Hepatocyte (in vitro differentiated cells): ENCODE measurements at regions not wholly inside any gene's neighbourhood (a gene's known extent, or its start where the extent isn't known, plus 50 kb on each side); places are given as distances from the start of the nearest gene placed in this dataset.

Source experiments
- DNase-seq: peaks from one replicate; pipeline ENCODE4 v3.0.0-alpha.2; 2016; ENCODE audit warnings: low spot score
- H2AFZ ChIP-seq: fragments of 200-600 bp; sonication (generic); 2 replicates; pipeline ENCODE4 v1.6.0; 2016; ENCODE audit warnings: antibody characterized with exemption, mild to moderate bottlenecking
- H3K27ac ChIP-seq: fragments of 200-600 bp; sonication (generic); 2 replicates; pipeline ENCODE4 v1.5.1; 2016; ENCODE audit warnings: mild to moderate bottlenecking
- H3K27me3 ChIP-seq: fragments of 200-600 bp; sonication (generic); 2 replicates; pipeline ENCODE4 v1.6.1; 2016
- H3K36me3 ChIP-seq: fragments of 200-600 bp; sonication (generic); replicated peaks from 2 replicates; pipeline ENCODE4 v1.5.1; 2016; ENCODE audit warnings: low read depth; ENCODE audit not compliant: insufficient read depth
- H3K4me1 ChIP-seq: fragments of 200-600 bp; sonication (generic); 2 replicates; pipeline ENCODE4 v1.5.1; 2016; ENCODE audit warnings: mild to moderate bottlenecking, moderate library complexity; ENCODE audit not compliant: insufficient read depth
- H3K4me2 ChIP-seq: fragments of 200-600 bp; sonication (generic); 2 replicates; pipeline ENCODE4 v1.6.0; 2016
- H3K4me3 ChIP-seq: fragments of 200-600 bp; sonication (generic); 2 replicates; pipeline ENCODE4 v1.5.1; 2016; ENCODE audit warnings: mild to moderate bottlenecking
- H3K79me2 ChIP-seq: fragments of 200-600 bp; sonication (generic); 2 replicates; pipeline ENCODE4 v1.6.0; 2017; ENCODE audit warnings: mild to moderate bottlenecking
- H3K9me2 ChIP-seq: fragments of 200-600 bp; sonication (generic); replicated peaks from 2 replicates; pipeline ENCODE4 v1.6.0; 2017; ENCODE audit warnings: mild to moderate bottlenecking; ENCODE audit not compliant: insufficient read depth
- H3K9me3 ChIP-seq: fragments of 200-600 bp; sonication (generic); 2 replicates; pipeline ENCODE4 v1.5.1; 2016; ENCODE audit warnings: low read depth, mild to moderate bottlenecking
- H4K20me1 ChIP-seq: fragments of 200-600 bp; sonication (generic); 2 replicates; pipeline ENCODE4 v1.6.0; 2016; ENCODE audit warnings: mild to moderate bottlenecking; ENCODE audit not compliant: insufficient read depth, poor library complexity, severe bottlenecking
- EZH2 ChIP-seq: fragments of 200-600 bp; sonication (generic); IDR thresholded peaks from 2 replicates; pipeline ENCODE4 v1.6.1; 2016; ENCODE audit warnings: antibody characterized with exemption, mild to moderate bottlenecking, borderline replicate concordance
- EZH2phosphoT487 ChIP-seq: fragments of 200-600 bp; sonication (generic); IDR thresholded peaks from one replicate; pipeline ENCODE4 v1.6.1; 2018; ENCODE audit warnings: antibody characterized with exemption, mild to moderate bottlenecking, low read depth, moderate library complexity; ENCODE audit not compliant: unreplicated experiment, severe bottlenecking
- WGBS: methylation state at CpG from one replicate; pipeline ENCODE4 v1.1.6; 2016; ENCODE audit warnings: low lambda C conversion rate; ENCODE audit errors: missing lambda C conversion rate; 5-methylcytosine and 5-hydroxymethylcytosine counted together
- TF ChIP-seq, protein P1 (sequence below): fragments of 200-600 bp; sonication (generic); IDR thresholded peaks from 2 replicates; pipeline ENCODE4 v1.5.1; 2016; ENCODE audit warnings: antibody characterized with exemption, mild to moderate bottlenecking; ENCODE audit not compliant: poor library complexity

DNA sequence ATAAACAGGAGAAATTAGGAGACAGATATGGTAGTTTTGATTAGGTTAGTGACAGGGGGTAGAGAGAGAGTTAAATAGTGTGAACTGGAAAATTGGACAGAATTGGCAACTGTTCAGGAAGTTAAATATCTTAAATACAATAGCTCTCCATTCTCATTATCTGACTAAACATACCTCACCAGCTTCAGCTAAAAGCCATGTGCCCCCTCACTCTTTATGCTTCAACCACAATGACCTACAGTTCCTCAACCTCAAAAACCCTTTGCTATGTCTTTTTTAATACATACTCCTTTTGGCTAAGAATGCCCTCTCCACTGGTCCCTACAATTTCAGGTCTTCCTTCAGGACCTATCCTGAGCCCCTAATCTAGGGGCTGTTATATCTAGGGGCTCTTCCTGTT, 740.2 kb upstream of the ZEB2 start:
- no peak overlapping the region for H2AFZ ChIP-seq
- H3K27me3 ChIP-seq: no peaks in the 10 kb centered on the region
- no peak overlapping the region for H3K27ac ChIP-seq
- H3K9me3 ChIP-seq: no peaks in the 10 kb centered on the region
- no peaks in the 10 kb centered on the region for H3K4me1 ChIP-seq
- no peaks in the 10 kb centered on the region for H3K9me2 ChIP-seq
- H3K36me3 ChIP-seq: no peaks in the 10 kb centered on the region
- no peak overlapping the region for H3K4me2 ChIP-seq
- no peaks in the 10 kb centered on the region for H4K20me1 ChIP-seq
- H3K79me2 ChIP-seq: no peaks in the 10 kb centered on the region
- no peak for DNase-seq
- H3K4me3 ChIP-seq: no peak overlapping the region
- TF ChIP-seq EZH2 (no peak), EZH2phosphoT487 (no peak)
- TF ChIP-seq, protein P1, sequence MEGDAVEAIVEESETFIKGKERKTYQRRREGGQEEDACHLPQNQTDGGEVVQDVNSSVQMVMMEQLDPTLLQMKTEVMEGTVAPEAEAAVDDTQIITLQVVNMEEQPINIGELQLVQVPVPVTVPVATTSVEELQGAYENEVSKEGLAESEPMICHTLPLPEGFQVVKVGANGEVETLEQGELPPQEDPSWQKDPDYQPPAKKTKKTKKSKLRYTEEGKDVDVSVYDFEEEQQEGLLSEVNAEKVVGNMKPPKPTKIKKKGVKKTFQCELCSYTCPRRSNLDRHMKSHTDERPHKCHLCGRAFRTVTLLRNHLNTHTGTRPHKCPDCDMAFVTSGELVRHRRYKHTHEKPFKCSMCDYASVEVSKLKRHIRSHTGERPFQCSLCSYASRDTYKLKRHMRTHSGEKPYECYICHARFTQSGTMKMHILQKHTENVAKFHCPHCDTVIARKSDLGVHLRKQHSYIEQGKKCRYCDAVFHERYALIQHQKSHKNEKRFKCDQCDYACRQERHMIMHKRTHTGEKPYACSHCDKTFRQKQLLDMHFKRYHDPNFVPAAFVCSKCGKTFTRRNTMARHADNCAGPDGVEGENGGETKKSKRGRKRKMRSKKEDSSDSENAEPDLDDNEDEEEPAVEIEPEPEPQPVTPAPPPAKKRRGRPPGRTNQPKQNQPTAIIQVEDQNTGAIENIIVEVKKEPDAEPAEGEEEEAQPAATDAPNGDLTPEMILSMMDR: no peak

DNA sequence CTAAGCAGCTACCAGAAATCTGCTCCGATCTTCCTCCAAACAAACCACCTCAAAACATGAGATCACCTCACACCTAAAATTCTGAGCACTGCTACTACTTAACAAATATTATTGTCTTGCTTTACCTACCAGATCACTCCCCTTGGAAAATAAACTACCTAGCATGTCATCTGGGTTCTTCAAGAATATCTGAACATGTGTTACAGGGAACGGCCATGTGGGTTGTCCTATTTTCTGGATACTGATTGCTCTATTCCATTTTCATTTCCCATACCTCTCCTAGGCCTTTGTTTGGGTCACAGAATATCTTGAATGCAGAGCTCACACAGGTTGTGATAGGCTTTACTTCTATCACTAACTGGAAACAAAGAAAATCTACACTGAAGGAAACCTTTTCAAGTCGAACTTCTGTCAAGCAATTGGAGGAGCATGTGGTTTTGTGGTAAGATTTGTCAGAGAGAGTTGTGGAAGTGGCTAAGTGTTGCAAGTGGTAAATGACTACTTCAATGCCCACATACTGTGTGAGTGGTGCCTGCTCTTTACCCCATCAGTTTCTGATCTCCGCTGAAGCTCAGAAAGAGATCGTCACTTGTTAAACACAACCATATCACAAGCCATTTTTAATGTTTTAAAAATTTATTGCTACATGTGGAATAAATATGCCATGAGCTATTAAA, 739.1 kb upstream of the ZEB2 start:
- H3K4me2 ChIP-seq: no peak overlapping the region
- no peaks in the 10 kb centered on the region for H3K9me3 ChIP-seq
- H3K27ac ChIP-seq: no peak overlapping the region
- no peaks in the 10 kb centered on the region for H3K79me2 ChIP-seq
- no peaks in the 10 kb centered on the region for H3K36me3 ChIP-seq
- H2AFZ ChIP-seq: no peak overlapping the region
- no peaks in the 10 kb centered on the region for H3K27me3 ChIP-seq
- no peak overlapping the region for H3K4me3 ChIP-seq
- TF ChIP-seq, protein P1: no peak
- no peak for TF ChIP-seq EZH2
- TF ChIP-seq EZH2phosphoT487: no peak
- H3K9me2 ChIP-seq: no peaks in the 10 kb centered on the region
- no peaks in the 10 kb centered on the region for H4K20me1 ChIP-seq
- WGBS: 93% methylated on average over 5 of the region's 5 CpGs
- H3K4me1 ChIP-seq: no peaks in the 10 kb centered on the region
- DNase-seq: no peak

DNA sequence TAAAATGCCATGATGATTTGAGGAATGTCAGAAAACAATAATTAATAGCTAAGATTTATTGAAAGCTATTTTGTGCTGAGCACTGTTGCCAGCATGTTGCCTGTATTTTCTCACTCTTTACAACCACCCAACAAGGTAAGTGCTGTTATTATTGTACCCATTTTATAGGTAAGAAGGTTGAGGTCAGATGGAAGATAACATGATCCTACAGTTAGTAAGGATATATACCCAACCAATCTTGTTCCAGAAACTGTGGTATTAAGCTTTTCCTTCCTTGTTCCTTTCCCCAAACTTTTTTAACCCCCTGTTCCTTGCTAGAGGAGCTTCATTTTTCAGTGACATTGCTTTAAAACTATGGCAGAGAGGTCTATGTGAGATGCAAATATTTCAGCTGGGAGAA, 738.0 kb upstream of the ZEB2 start:
- no peak for TF ChIP-seq EZH2phosphoT487
- TF ChIP-seq EZH2: no peak
- TF ChIP-seq, protein P1: no peak
- H2AFZ ChIP-seq: no peak overlapping the region
- H4K20me1 ChIP-seq: no peaks in the 10 kb centered on the region
- no peak overlapping the region for H3K27ac ChIP-seq
- H3K79me2 ChIP-seq: no peaks in the 10 kb centered on the region
- no peaks in the 10 kb centered on the region for H3K9me2 ChIP-seq
- H3K9me3 ChIP-seq: no peaks in the 10 kb centered on the region
- no peaks in the 10 kb centered on the region for H3K27me3 ChIP-seq
- H3K4me3 ChIP-seq: no peak overlapping the region
- DNase-seq: no peak
- no peaks in the 10 kb centered on the region for H3K4me1 ChIP-seq
- H3K36me3 ChIP-seq: no peaks in the 10 kb centered on the region
- no peak overlapping the region for H3K4me2 ChIP-seq

GRCh38 chr2:145256551-145256950, 736.6 kb upstream of the ZEB2 start:
- Histone ChIP-seq H3K9me3 (no peaks in the 10 kb centered on the region), H2AFZ (no peak overlapping the region), H3K4me2 (no peak overlapping the region), H3K36me3 (no peaks in the 10 kb centered on the region), H4K20me1 (no peaks in the 10 kb centered on the region), H3K4me1 (no peaks in the 10 kb centered on the region), H3K27ac (no peak overlapping the region), H3K27me3 (no peaks in the 10 kb centered on the region), H3K79me2 (no peaks in the 10 kb centered on the region), H3K4me3 (no peak overlapping the region), H3K9me2 (no peaks in the 10 kb centered on the region)
- 94% methylated on average over 1 of the region's 1 CpG for WGBS
- TF ChIP-seq EZH2: no peak
- TF ChIP-seq EZH2phosphoT487: no peak
- TF ChIP-seq, protein P1: no peak
- DNase-seq: no peak
